ENCODE measurements at regions not wholly inside any gene's neighbourhood (a gene's known extent, or its start where the extent isn't known, plus 50 kb on each side); places are given as distances from the start of the nearest gene placed in this dataset.

DNA sequence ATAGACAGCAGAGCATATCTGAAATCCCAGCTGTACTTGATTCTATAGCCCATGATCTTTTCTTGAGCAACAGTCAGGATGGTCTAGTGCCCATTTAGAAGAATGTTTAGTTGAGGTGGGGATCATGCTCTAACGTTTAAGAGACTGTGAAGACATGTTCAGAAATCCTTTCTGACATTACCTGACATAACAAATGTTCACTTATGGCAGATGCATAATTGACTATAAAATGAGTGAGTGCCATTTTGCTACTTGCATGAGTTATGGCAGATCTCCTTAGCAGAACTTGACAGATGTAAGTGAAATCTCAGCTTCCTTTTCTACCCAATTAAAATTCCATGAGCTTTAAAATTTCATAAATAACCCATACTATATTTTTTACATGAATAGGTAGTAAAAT, 209.5 kb upstream of the MMADHC start:
- TF ChIP-seq, protein P1, sequence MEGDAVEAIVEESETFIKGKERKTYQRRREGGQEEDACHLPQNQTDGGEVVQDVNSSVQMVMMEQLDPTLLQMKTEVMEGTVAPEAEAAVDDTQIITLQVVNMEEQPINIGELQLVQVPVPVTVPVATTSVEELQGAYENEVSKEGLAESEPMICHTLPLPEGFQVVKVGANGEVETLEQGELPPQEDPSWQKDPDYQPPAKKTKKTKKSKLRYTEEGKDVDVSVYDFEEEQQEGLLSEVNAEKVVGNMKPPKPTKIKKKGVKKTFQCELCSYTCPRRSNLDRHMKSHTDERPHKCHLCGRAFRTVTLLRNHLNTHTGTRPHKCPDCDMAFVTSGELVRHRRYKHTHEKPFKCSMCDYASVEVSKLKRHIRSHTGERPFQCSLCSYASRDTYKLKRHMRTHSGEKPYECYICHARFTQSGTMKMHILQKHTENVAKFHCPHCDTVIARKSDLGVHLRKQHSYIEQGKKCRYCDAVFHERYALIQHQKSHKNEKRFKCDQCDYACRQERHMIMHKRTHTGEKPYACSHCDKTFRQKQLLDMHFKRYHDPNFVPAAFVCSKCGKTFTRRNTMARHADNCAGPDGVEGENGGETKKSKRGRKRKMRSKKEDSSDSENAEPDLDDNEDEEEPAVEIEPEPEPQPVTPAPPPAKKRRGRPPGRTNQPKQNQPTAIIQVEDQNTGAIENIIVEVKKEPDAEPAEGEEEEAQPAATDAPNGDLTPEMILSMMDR (conservative IDR thresholded peaks at IDR 0.05; ENCODE audit: low read length), result no peak
- TF ChIP-seq EZH2phosphoT487 (IDR thresholded peaks at IDR 0.05; ENCODE audit: borderline replicate concordance), result no peak

Measured in Loucy (cell line).